OCI-LY7 (cell line): ENCODE measurements at regions not wholly inside any gene's neighbourhood (a gene's known extent, or its start where the extent isn't known, plus 50 kb on each side); places are given as distances from the start of the nearest gene placed in this dataset.

Experiments used
- EZH2phosphoT487 ChIP-seq: fragments of 200-600 bp; sonication (generic); IDR thresholded peaks from 2 replicates; pipeline ENCODE4 v1.6.1; 2018; ENCODE audit warnings: low read depth, borderline replicate concordance, mild to moderate bottlenecking, mixed run types, antibody characterized with exemption, low read length, moderate library complexity, mixed read lengths
- TF ChIP-seq, protein P1 (sequence below): fragments of 200-600 bp; sonication (generic); conservative IDR thresholded peaks from 2 replicates; pipeline ENCODE4 v1.5.1; 2014; ENCODE audit warnings: mild to moderate bottlenecking, antibody characterized with exemption, low read length, moderate library complexity, mixed read lengths

- TF ChIP-seq, protein P1, sequence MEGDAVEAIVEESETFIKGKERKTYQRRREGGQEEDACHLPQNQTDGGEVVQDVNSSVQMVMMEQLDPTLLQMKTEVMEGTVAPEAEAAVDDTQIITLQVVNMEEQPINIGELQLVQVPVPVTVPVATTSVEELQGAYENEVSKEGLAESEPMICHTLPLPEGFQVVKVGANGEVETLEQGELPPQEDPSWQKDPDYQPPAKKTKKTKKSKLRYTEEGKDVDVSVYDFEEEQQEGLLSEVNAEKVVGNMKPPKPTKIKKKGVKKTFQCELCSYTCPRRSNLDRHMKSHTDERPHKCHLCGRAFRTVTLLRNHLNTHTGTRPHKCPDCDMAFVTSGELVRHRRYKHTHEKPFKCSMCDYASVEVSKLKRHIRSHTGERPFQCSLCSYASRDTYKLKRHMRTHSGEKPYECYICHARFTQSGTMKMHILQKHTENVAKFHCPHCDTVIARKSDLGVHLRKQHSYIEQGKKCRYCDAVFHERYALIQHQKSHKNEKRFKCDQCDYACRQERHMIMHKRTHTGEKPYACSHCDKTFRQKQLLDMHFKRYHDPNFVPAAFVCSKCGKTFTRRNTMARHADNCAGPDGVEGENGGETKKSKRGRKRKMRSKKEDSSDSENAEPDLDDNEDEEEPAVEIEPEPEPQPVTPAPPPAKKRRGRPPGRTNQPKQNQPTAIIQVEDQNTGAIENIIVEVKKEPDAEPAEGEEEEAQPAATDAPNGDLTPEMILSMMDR: no peak
- no peak for TF ChIP-seq EZH2phosphoT487
Observed at GRCh38 chr13:107743526-107743925, 471.8 kb downstream of the LIG4 start.
